ENCODE measurements at regions not wholly inside any gene's neighbourhood (a gene's known extent, or its start where the extent isn't known, plus 50 kb on each side); places are given as distances from the start of the nearest gene placed in this dataset.

DNA sequence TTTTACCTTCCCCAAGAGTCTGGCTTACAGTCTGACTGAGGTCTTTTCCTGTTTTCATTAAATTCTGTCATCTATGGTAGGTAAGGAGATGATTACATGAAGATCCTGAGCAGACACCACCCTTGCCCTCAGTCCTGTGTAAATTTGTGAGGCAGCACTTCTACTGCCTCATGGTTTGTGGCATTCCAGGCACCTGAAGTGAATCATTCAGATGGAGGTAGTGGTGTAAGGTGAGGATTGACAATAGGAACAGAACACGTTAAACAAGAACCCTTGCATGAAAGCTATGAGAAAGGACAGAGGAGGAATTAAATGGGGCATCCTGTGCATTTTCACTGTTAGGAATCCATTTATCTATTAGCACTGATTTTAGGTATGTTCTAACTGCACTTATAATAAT is 618.6 kb downstream of the TLL1 start:
- Histone ChIP-seq H3K9me3 (ENCODE audit: control insufficient read depth, low read depth, low read length) (no peaks in the 10 kb centered on the region), H3T11ph (ENCODE audit: low read length) (no peak overlapping the region), H2AK5ac (ENCODE audit: insufficient read length, low read length) (no peak overlapping the region), H3K9ac (ENCODE audit: extremely low read depth, insufficient read length, low read length) (no peak overlapping the region), H4K20me1 (ENCODE audit: control insufficient read depth, insufficient read depth, insufficient read length) (no peaks in the 10 kb centered on the region), H4K8ac (replicated peaks; ENCODE audit: insufficient read length, low read depth, low read length) (no peak overlapping the region), H3K23me2 (ENCODE audit: insufficient read length, low read depth, low read length, poor library complexity, severe bottlenecking) (no peaks in the 10 kb centered on the region), H4K91ac (ENCODE audit: insufficient read length, low read depth, low read length) (no peak overlapping the region), H3K4me1 (ENCODE audit: insufficient read depth, low read length) (peaks cover 2% of the 10 kb centered on the region; the same call in 1 of the 2 replicates), H3K23ac (ENCODE audit: insufficient read length, low read depth, low read length) (no peak overlapping the region), H3K4me2 (ENCODE audit: insufficient read depth, insufficient read length, low read length) (no peak overlapping the region), H3K4ac (ENCODE audit: low read depth, low read length) (no peak overlapping the region), H3K79me1 (ENCODE audit: insufficient read depth, low read depth, low read length, poor library complexity, severe bottlenecking) (no peaks in the 10 kb centered on the region), H3K27me3 (ENCODE audit: insufficient read depth, low read length) (no peaks in the 10 kb centered on the region), H2AFZ (ENCODE audit: low read length) (peak overlapping the region; percentile 48), H3K18ac (ENCODE audit: insufficient read length, low read depth, low read length) (no peak overlapping the region), H2BK120ac (ENCODE audit: low read depth, low read length, poor library complexity, severe bottlenecking) (no peak overlapping the region), H4K5ac (ENCODE audit: insufficient read length, low read depth, low read length) (no peak overlapping the region), H3K79me2 (ENCODE audit: insufficient read depth, low read length) (no peaks in the 10 kb centered on the region), H3K14ac (ENCODE audit: insufficient read depth, low read length) (no peak overlapping the region), H3K27ac (ENCODE audit: insufficient read length, low read depth, low read length) (no peak overlapping the region), H2BK20ac (ENCODE audit: low read depth, low read length, poor library complexity, severe bottlenecking) (no peak overlapping the region), H2BK5ac (ENCODE audit: insufficient read length, low read length) (no peak overlapping the region), H2BK15ac (ENCODE audit: low read depth, low read length) (no peak overlapping the region), H3K56ac (ENCODE audit: insufficient read length, low read depth, low read length) (no peak overlapping the region), H2BK12ac (ENCODE audit: insufficient read length, low read depth, low read length) (no peak overlapping the region)
- WGBS (ENCODE audit: extremely low coverage, insufficient read length, low lambda C conversion rate) = no CpG with 5 or more reads among the region's 1 CpG
- Mint-ChIP-seq H3K27ac (no peak overlapping the region), H3K4me1 (peaks cover 0 to 2% of the 10 kb centered on the region in 2 experiments; a peak in 1 of 4 replicates), H3K9me3 (no peaks in the 10 kb centered on the region; a peak in 1 of 5 replicates), H3K36me3 (ENCODE audit: insufficient read depth in 1 of 3, low read depth in 3 of 3) (no peaks in the 10 kb centered on the region), H3K27me3 (ENCODE audit: low read depth) (no peaks in the 10 kb centered on the region), H3K4me3 (no peak overlapping the region)
- no peak for DNase-seq
- TF ChIP-seq CTCF (conservative IDR thresholded peaks at IDR 0.05) = no peak
